HL-60 (cell line): ENCODE measurements at regions not wholly inside any gene's neighbourhood (a gene's known extent, or its start where the extent isn't known, plus 50 kb on each side); places are given as distances from the start of the nearest gene placed in this dataset.

ENCODE experiments used
- DNase-seq, 2 experiments: peaks; one replicate each; pipeline ENCODE4 v3.0.0-alpha.2; 2010 to 2020; ENCODE audit warnings: low read depth in 1 of 2, low spot score in 1 of 2
- H3K27ac ChIP-seq: fragments of 250-450 bp; sonication (Bioruptor Pico); replicated peaks from 2 replicates; pipeline ENCODE4 v1.5.1; 2020; ENCODE audit warnings: mild to moderate bottlenecking, moderate library complexity
- H3K27me3 ChIP-seq: fragments of 250-450 bp; sonication (Bioruptor Pico); 2 replicates; pipeline ENCODE4 v1.5.1; 2021; ENCODE audit warnings: mild to moderate bottlenecking, moderate library complexity; ENCODE audit not compliant: insufficient read depth, poor library complexity, severe bottlenecking
- H3K4me3 ChIP-seq: replicated peaks from 2 replicates; pipeline ENCODE4 v1.5.1; 2011; ENCODE audit warnings: mild to moderate bottlenecking, control low read depth, low read length; ENCODE audit not compliant: insufficient read depth
- GABPA ChIP-seq: IDR thresholded peaks from 2 replicates; pipeline ENCODE4 v1.6.1; 2012; ENCODE audit warnings: low read depth
- POLR2AphosphoS5 ChIP-seq: IDR thresholded peaks from 2 replicates; pipeline ENCODE4 v1.6.1; 2012; ENCODE audit warnings: low read depth
- SPI1 ChIP-seq: IDR thresholded peaks from 2 replicates; pipeline ENCODE4 v1.6.1; 2012; ENCODE audit warnings: low read depth, mild to moderate bottlenecking, borderline replicate concordance
- TF ChIP-seq, protein P1 (sequence below): IDR thresholded peaks from 2 replicates; pipeline ENCODE4 v1.6.1; 2012; ENCODE audit warnings: low read depth; ENCODE audit not compliant: insufficient replicate concordance
- TF ChIP-seq, protein P2 (sequence below): IDR thresholded peaks from one replicate; pipeline ENCODE4 v1.5.1; 2011; ENCODE audit warnings: low read length, control low read depth, inconsistent platforms; ENCODE audit not compliant: insufficient read depth

DNA sequence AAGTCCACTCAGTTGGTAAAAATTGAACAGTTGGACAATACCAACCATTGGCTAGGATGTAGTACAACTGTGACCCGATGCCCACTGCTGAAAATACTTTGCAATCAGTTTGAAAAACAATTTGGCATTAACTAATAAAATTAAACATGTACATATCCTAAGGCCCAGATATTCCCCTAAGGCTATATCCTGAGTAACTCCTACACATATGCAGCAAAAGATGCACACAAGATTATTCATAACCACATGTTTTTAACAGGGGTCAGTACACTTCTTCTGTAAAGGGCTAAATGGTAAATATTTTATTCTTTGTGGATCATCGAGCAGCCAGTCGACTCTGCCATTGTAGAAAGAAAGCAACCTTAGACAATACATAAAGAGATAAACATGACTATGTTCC is 116.3 kb downstream of the MEX3B start:
- DNase-seq, result no peak
- Histone ChIP-seq H3K27ac (no peak overlapping the region), H3K27me3 (no peaks in the 10 kb centered on the region), H3K4me3 (no peak overlapping the region)
- TF ChIP-seq GABPA (no peak), POLR2AphosphoS5 (no peak), SPI1 (no peak)
- TF ChIP-seq, protein P1, sequence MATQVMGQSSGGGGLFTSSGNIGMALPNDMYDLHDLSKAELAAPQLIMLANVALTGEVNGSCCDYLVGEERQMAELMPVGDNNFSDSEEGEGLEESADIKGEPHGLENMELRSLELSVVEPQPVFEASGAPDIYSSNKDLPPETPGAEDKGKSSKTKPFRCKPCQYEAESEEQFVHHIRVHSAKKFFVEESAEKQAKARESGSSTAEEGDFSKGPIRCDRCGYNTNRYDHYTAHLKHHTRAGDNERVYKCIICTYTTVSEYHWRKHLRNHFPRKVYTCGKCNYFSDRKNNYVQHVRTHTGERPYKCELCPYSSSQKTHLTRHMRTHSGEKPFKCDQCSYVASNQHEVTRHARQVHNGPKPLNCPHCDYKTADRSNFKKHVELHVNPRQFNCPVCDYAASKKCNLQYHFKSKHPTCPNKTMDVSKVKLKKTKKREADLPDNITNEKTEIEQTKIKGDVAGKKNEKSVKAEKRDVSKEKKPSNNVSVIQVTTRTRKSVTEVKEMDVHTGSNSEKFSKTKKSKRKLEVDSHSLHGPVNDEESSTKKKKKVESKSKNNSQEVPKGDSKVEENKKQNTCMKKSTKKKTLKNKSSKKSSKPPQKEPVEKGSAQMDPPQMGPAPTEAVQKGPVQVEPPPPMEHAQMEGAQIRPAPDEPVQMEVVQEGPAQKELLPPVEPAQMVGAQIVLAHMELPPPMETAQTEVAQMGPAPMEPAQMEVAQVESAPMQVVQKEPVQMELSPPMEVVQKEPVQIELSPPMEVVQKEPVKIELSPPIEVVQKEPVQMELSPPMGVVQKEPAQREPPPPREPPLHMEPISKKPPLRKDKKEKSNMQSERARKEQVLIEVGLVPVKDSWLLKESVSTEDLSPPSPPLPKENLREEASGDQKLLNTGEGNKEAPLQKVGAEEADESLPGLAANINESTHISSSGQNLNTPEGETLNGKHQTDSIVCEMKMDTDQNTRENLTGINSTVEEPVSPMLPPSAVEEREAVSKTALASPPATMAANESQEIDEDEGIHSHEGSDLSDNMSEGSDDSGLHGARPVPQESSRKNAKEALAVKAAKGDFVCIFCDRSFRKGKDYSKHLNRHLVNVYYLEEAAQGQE, result no peak
- TF ChIP-seq, protein P2, sequence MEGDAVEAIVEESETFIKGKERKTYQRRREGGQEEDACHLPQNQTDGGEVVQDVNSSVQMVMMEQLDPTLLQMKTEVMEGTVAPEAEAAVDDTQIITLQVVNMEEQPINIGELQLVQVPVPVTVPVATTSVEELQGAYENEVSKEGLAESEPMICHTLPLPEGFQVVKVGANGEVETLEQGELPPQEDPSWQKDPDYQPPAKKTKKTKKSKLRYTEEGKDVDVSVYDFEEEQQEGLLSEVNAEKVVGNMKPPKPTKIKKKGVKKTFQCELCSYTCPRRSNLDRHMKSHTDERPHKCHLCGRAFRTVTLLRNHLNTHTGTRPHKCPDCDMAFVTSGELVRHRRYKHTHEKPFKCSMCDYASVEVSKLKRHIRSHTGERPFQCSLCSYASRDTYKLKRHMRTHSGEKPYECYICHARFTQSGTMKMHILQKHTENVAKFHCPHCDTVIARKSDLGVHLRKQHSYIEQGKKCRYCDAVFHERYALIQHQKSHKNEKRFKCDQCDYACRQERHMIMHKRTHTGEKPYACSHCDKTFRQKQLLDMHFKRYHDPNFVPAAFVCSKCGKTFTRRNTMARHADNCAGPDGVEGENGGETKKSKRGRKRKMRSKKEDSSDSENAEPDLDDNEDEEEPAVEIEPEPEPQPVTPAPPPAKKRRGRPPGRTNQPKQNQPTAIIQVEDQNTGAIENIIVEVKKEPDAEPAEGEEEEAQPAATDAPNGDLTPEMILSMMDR, result no peak

DNA sequence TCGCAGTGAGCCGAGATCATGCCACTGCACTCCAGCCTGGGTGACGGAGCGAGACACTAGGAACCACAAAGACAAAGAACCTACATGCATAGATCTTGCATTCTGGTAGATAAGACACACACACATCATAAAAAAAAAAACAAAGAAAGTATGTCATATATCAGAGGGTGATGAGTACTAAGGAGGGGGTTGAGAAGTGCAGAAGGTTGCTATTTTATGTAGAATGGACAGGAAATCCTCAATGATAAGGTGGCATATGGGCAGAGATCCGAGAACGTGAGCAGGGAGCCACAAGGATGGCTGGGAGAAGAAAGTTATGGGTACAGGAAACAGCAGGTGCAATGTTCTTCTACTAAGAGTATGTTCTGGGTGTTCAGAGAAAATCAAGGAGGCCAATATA is 118.8 kb downstream of the MEX3B start:
- Histone ChIP-seq H3K27ac (no peak overlapping the region), H3K4me3 (no peak overlapping the region), H3K27me3 (no peaks in the 10 kb centered on the region)
- no peak for DNase-seq
- TF ChIP-seq SPI1 (no peak), POLR2AphosphoS5 (no peak), GABPA (no peak)
- TF ChIP-seq, protein P1, result no peak

DNA sequence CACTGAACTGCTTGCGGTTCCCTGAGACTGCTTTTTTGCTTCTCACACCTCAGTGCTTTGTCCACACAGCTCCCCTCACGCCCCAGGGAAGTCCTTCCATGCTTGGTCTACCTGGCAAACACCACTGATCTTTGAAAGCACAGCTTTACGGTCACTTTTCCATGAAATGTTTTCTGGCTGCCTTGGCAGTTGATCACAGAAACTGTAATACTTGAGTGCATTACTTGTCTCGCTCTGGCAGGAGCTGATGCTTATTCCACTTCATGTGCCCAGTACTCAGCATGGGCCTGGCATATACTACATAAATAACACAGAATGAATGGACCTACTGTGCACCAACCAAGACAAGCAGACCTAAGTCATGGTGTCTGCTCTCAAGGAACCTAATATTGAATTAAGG is 121.1 kb downstream of the MEX3B start:
- Histone ChIP-seq H3K27ac (no peak overlapping the region), H3K4me3 (no peak overlapping the region), H3K27me3 (no peaks in the 10 kb centered on the region)
- TF ChIP-seq, protein P1, result no peak
- TF ChIP-seq SPI1 (no peak), GABPA (no peak), POLR2AphosphoS5 (no peak)
- TF ChIP-seq, protein P2, result no peak
- no peak for DNase-seq
